Type B pancreatic cell (in vitro differentiated cells): ENCODE measurements at regions not wholly inside any gene's neighbourhood (a gene's known extent, or its start where the extent isn't known, plus 50 kb on each side); places are given as distances from the start of the nearest gene placed in this dataset.

ENCODE experiments used
- DNase-seq: peaks from one replicate; pipeline ENCODE4 v3.0.0; 2021; ENCODE audit warnings: mixed read lengths; ENCODE audit not compliant: unreplicated experiment; ENCODE audit errors: extremely low spot score
- H3K27ac Mint-ChIP-seq: 2 replicates; pipeline ENCODE4 v1.8.0; 2021; ENCODE audit warnings: mild to moderate bottlenecking, mixed read lengths
- H3K27me3 Mint-ChIP-seq: 2 replicates; pipeline ENCODE4 v1.8.0; 2021; ENCODE audit warnings: mixed read lengths
- H3K36me3 Mint-ChIP-seq: 2 replicates; pipeline ENCODE4 v1.8.0; 2021; ENCODE audit warnings: mixed read lengths
- H3K4me1 Mint-ChIP-seq: one replicate; pipeline ENCODE4 v1.8.0; 2021; ENCODE audit warnings: mixed read lengths; ENCODE audit not compliant: unreplicated experiment
- H3K4me3 Mint-ChIP-seq: 2 replicates; pipeline ENCODE4 v1.8.0; 2021; ENCODE audit warnings: mild to moderate bottlenecking, mixed read lengths
- H3K9me3 Mint-ChIP-seq: 2 replicates; pipeline ENCODE4 v1.8.0; 2021; ENCODE audit warnings: mixed read lengths
- TF ChIP-seq, protein P1 (sequence below): fragments of 200-600 bp; sonication (generic); conservative IDR thresholded peaks from 2 replicates; pipeline ENCODE4 v1.5.0; 2021; ENCODE audit warnings: antibody characterized with exemption, mild to moderate bottlenecking

DNA sequence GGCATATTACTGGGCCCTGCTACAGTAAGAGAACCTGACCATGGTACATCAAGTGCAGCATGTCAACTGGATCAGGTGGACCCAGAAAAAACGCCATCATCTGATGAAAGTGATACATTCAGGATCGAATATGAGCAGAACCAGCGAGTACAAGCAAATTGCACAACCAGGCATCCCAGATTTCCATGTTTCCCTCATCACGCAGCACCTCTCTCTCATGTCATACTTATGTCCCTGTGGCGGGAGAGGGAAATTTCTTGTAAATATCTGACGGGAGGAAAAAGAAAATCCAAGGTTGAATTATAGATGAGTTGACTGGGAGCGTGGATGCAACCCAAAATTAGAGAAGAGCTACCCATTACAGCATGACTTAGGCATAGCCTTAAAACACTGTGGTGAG is 608.5 kb upstream of the FAT1 start:
- Mint-ChIP-seq H3K4me1 (no peaks in the 10 kb centered on the region), H3K27ac (no peak overlapping the region), H3K27me3 (no peaks in the 10 kb centered on the region), H3K9me3 (no peaks in the 10 kb centered on the region), H3K36me3 (no peaks in the 10 kb centered on the region), H3K4me3 (no peak overlapping the region)
- DNase-seq: no peak
- TF ChIP-seq, protein P1, sequence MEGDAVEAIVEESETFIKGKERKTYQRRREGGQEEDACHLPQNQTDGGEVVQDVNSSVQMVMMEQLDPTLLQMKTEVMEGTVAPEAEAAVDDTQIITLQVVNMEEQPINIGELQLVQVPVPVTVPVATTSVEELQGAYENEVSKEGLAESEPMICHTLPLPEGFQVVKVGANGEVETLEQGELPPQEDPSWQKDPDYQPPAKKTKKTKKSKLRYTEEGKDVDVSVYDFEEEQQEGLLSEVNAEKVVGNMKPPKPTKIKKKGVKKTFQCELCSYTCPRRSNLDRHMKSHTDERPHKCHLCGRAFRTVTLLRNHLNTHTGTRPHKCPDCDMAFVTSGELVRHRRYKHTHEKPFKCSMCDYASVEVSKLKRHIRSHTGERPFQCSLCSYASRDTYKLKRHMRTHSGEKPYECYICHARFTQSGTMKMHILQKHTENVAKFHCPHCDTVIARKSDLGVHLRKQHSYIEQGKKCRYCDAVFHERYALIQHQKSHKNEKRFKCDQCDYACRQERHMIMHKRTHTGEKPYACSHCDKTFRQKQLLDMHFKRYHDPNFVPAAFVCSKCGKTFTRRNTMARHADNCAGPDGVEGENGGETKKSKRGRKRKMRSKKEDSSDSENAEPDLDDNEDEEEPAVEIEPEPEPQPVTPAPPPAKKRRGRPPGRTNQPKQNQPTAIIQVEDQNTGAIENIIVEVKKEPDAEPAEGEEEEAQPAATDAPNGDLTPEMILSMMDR: no peak

DNA sequence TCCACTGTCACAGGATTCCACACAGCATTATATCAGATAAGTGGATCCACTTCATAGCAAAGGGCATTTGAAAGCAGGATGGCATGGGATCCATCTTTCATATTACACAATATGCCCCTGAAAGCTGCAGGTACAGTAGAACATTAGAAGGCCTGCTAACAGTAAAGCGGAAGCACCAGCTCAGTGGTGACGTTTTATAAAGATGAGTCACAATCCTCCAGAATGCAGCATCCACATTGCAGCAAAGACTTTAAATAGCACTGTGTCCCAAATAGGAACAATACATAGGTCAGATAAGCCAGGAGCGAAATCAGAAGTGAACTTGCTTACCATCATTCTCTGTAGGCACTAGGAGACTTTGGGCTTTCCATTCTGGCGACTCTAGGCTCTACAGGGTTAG is 609.5 kb upstream of the FAT1 start:
- no peak overlapping the region for H3K27ac Mint-ChIP-seq
- no peaks in the 10 kb centered on the region for H3K27me3 Mint-ChIP-seq
- TF ChIP-seq, protein P1: no peak
- H3K4me1 Mint-ChIP-seq: no peaks in the 10 kb centered on the region
- DNase-seq: no peak
- H3K36me3 Mint-ChIP-seq: no peaks in the 10 kb centered on the region
- H3K4me3 Mint-ChIP-seq: no peak overlapping the region
- no peaks in the 10 kb centered on the region for H3K9me3 Mint-ChIP-seq

DNA sequence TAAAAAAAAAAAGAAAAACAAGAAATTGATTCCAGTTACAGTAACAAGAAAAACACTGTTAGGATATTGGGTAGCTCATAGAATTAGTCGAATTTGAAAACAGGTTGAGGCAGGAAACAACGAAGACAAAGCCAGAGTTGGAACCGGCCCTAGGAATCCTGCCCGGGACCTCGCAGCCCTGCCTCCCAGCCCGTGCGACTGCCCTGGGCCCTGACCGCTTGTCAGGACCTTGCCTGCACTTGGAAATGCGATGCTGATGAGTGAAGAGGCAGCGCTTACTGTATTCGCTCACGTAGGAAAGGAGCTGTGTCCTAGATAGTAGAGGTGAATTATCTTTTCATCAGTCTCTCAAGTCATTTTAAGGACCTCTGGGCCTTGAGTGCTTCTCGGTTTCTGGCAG is 611.7 kb upstream of the FAT1 start:
- no peak for DNase-seq
- Mint-ChIP-seq H3K4me1 (no peaks in the 10 kb centered on the region), H3K27me3 (no peaks in the 10 kb centered on the region), H3K36me3 (no peaks in the 10 kb centered on the region), H3K9me3 (peaks cover 5% of the 10 kb centered on the region), H3K27ac (no peak overlapping the region), H3K4me3 (no peak overlapping the region)
- TF ChIP-seq, protein P1: no peak

DNA sequence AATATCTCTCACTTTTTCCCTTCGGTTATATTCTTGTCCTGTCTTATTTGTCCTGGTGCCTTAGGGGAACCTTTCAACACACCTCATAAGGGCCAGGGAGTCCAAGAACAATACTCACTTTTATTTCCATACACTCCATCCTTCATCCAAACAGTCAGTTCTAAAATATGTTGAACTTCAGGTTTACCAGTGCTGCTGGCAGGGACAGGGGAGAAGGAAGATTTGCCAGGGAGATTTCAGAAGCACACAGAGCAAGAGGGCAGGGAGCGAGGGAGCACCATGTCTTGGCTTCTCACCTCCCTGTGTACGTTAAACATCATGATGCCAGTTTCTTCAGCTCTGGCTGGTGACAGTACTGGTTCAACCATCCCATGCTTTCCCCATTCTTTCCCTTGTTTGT is 631.1 kb upstream of the FAT1 start:
- H3K27ac Mint-ChIP-seq: no peak overlapping the region
- no peaks in the 10 kb centered on the region for H3K27me3 Mint-ChIP-seq
- DNase-seq: no peak
- H3K9me3 Mint-ChIP-seq: no peaks in the 10 kb centered on the region
- TF ChIP-seq, protein P1: no peak
- H3K4me3 Mint-ChIP-seq: no peak overlapping the region
- no peaks in the 10 kb centered on the region for H3K36me3 Mint-ChIP-seq
- H3K4me1 Mint-ChIP-seq: peaks cover 4% of the 10 kb centered on the region

DNA sequence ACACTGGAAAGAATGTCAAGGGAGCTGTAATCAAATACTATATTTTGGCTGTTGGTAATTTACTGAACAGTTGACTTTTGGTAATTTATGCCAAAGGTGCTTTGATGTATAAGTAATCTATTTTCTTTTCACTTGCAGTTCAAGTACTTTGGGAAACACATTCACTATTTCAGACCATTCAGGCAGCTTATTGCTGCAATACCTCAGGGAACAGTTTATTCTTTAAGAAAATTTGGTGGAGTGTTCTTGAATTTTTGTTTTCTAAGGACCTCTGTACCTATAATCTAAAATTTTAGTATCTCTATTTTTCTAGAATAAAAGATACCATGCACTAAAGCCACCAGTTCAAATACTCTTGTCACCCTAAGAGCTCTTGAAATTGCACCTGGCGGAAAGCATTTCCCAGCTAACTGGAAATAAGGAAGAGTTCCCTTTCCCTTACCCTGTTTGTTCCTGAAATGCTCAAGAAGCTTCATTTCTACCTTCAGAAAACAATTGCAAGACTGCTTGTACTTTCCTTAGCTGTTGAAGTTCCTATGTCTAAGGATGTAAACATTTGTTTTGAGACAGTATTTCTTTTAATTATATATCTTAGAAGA is 633.5 kb upstream of the FAT1 start:
- Mint-ChIP-seq H3K9me3 (no peaks in the 10 kb centered on the region), H3K36me3 (no peaks in the 10 kb centered on the region), H3K4me1 (peaks cover 4% of the 10 kb centered on the region), H3K27me3 (no peaks in the 10 kb centered on the region), H3K4me3 (no peak overlapping the region), H3K27ac (no peak overlapping the region)
- no peak for DNase-seq
- TF ChIP-seq, protein P1: no peak

DNA sequence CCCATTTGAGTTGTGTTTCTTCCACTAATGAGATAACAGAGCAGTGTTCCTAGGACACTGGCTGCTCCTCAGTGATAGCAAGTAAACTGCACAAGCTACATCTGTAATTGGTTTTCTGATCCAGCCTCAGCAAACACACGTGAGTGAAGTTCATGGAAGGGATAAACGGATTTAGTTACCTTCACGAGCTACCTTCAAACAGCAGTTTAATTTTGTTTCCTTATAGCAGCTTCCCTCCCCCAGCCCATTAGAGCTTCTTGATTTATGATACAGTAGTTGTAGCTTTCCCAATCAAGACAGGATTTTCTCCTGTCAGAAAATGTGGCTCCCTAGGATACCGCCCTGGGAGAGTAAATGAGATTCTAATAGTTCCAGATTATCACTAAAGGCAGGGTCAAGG is 634.2 kb upstream of the FAT1 start:
- TF ChIP-seq, protein P1: no peak
- no peaks in the 10 kb centered on the region for H3K36me3 Mint-ChIP-seq
- no peaks in the 10 kb centered on the region for H3K27me3 Mint-ChIP-seq
- peaks cover 4% of the 10 kb centered on the region for H3K4me1 Mint-ChIP-seq
- H3K9me3 Mint-ChIP-seq: no peaks in the 10 kb centered on the region
- H3K4me3 Mint-ChIP-seq: no peak overlapping the region
- no peak for DNase-seq
- H3K27ac Mint-ChIP-seq: no peak overlapping the region
